Aorta (tissue), 5 donors: ENCODE measurements at regions not wholly inside any gene's neighbourhood (a gene's known extent, or its start where the extent isn't known, plus 50 kb on each side); places are given as distances from the start of the nearest gene placed in this dataset.
"Not testable (repeated sequence)": the region's sequence is repeated elsewhere in the genome, so short reads cannot be mapped to it uniquely, and the experiment has no call there.

Source experiments
- ATAC-seq: fragments of 200-7000 bp; cut with Tn5 transposase; one replicate; pipeline ENCODE4 v1.9.1; 2022; ENCODE audit warnings: moderate library complexity; ENCODE audit not compliant: low FRiP score
- DNase-seq, 2 donors: peaks; one replicate each; pipeline ENCODE4 v3.0.0-alpha.2; 2020
- H3K27ac ChIP-seq, 2 donors: one replicate each; pipeline ENCODE4 v1.5.1; 2013; ENCODE audit warnings: low read length in 2 of 2, mild to moderate bottlenecking in 2 of 2, moderate library complexity in 2 of 2, control low read depth in 1 of 2, inconsistent platforms in 1 of 2, low read depth in 1 of 2
- H3K27me3 ChIP-seq, 2 donors: one replicate each; pipeline ENCODE4 v1.6.1; 2013; ENCODE audit warnings: control low read depth in 1 of 2, low read length in 1 of 2, mild to moderate bottlenecking in 1 of 2, moderate library complexity in 1 of 2; ENCODE audit not compliant: insufficient read depth in 2 of 2, control insufficient read depth in 1 of 2
- H3K36me3 ChIP-seq, 2 donors: one replicate each; pipeline ENCODE4 v1.6.1; 2013; ENCODE audit warnings: control low read depth in 1 of 2, low read length in 1 of 2, mild to moderate bottlenecking in 1 of 2; ENCODE audit not compliant: insufficient read depth in 2 of 2, control insufficient read depth in 1 of 2
- H3K4me1 ChIP-seq, 2 donors: one replicate each; pipeline ENCODE4 v1.6.1; 2013; ENCODE audit warnings: low read length in 2 of 2, control low read depth in 1 of 2, mild to moderate bottlenecking in 1 of 2, moderate library complexity in 1 of 2; ENCODE audit not compliant: insufficient read depth in 2 of 2, control insufficient read depth in 1 of 2
- H3K4me3 ChIP-seq, 2 donors: one replicate each; pipeline ENCODE4 v1.5.1; 2013; ENCODE audit warnings: low read length in 2 of 2, control low read depth in 1 of 2, mild to moderate bottlenecking in 1 of 2
- H3K9me3 ChIP-seq: one replicate; pipeline ENCODE4 v1.6.1; 2013; ENCODE audit warnings: mild to moderate bottlenecking, low read length; ENCODE audit not compliant: control insufficient read depth
- WGBS, 2 donors: extraction: QIAGEN DNeasy Blood & Tissue Kit; methylation state at CpG; one replicate each; pipeline ENCODE4 v1.1.7; 2013; 5-methylcytosine and 5-hydroxymethylcytosine counted together
- intact Hi-C, 2 donors: fragments of 100-400 bp; cut with DNase I; formaldehyde crosslinking; loops; one replicate each; pipeline versions ENCODE4 v1.14.2 to v1.15.0; 2022
- donor health status: healthy with polysubstance abuse.
- donor health status: Bipolar disorder and iron deficiency.
- donor health status: DM: no; HTN: no; CAD: no.
- donor health status: DM: no; HTN: no; CAD: no.
- donor health status: DM: yes; HTN: yes; CAD: no.

DNA sequence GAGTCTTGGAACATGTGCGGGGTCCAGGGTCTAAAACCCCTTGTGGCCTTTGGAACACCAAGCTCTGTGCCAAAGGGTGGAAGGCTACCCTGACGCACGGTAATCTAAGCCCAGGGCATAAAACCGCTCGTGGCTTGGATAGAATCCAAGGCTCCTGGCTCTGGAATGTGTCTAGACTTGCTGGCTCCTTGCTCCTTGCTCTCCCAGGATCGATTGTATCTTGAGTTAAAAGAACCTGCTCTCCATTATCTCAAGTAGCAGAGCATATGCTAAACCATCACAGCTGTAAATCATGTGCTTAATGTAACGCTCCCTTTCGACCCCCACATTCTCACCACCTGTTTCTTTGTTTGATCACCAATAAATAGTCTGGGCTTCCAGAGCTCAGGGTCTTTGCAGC lies 50.3 kb downstream of the TLCD4 start:
- 18 to 23% methylated on average over 7 to 8 of the region's 8 CpGs for WGBS, 2 donors
- H3K27ac ChIP-seq, DNase-seq, H3K4me3 ChIP-seq, ATAC-seq, intact Hi-C loops, H3K36me3 ChIP-seq, H3K27me3 ChIP-seq, H3K9me3 ChIP-seq, H3K4me1 ChIP-seq: not testable (repeated sequence)

DNA sequence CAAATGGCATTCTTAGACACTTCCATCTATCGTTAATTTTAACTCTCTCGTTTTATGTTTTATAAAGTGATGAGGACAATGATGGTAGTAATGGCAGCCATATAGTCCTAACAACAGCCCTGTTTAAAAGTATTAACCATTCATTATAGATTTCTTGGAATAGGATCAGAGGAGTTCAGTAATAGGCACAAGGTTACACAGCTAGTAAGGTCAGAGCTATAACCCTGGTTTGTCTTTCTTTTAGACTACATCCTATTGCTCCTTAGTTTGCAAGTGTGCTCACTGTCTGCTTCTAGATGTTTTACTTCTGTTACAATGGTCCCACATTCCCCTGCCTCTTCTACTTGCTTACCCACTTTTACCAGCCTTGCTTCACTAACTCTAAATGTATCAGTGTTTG lies 50.9 kb downstream of the TLCD4 start:
- no peak for DNase-seq
- Histone ChIP-seq H3K9me3 (peaks cover 2% of the 10 kb centered on the region), H3K4me1 (peaks cover 0 to 2% of the 10 kb centered on the region in 2 donors), H3K36me3 (no peaks in the 10 kb centered on the region), H3K27me3 (no peaks in the 10 kb centered on the region), H3K4me3 (no peak overlapping the region), H3K27ac (no peak overlapping the region)
- WGBS, 2 donors: 96 to 98% methylated on average over 2 of the region's 2 CpGs
- intact Hi-C loops: no loop called here
- ATAC-seq: no peak

DNA sequence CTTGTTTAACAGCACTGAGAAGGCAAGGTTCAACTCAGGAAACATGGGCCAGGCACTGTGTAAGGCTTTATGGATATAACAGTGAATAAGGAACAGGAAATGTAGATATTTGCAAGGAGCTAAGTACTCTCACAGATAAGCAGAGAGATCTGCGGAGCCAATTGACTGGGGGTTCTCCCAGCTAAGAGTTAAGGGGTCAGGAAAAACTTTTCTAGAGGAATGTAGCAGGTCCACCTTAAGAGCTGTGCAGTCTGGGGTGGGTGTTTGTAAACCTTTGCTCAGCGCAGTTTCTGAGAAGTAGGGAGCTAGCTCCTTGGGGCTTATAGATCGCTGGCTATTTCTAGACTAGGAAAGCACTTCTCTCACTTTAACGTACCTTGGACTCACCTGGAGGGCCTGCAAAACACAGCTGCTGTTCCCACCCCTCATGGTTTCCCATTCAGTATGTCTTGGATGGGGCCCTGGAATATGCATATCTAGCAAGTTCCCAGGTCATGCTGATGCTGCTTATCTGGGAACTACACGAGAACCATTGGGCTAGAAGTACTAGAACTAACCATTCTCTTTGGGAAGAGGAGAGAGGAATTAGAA lies 51.7 kb downstream of the TLCD4 start:
- no peaks in the 10 kb centered on the region for H3K27me3 ChIP-seq
- no peaks in the 10 kb centered on the region for H3K36me3 ChIP-seq
- no peaks in the 10 kb centered on the region for H3K9me3 ChIP-seq
- intact Hi-C loops: no loop called here
- ATAC-seq: no peak
- H3K4me1 ChIP-seq: peaks cover 0 to 2% of the 10 kb centered on the region in 2 donors
- WGBS, 2 donors: 75 to 82% methylated on average over 5 of the region's 5 CpGs
- no peak overlapping the region for H3K27ac ChIP-seq
- DNase-seq: no peak
- H3K4me3 ChIP-seq: no peak overlapping the region

DNA sequence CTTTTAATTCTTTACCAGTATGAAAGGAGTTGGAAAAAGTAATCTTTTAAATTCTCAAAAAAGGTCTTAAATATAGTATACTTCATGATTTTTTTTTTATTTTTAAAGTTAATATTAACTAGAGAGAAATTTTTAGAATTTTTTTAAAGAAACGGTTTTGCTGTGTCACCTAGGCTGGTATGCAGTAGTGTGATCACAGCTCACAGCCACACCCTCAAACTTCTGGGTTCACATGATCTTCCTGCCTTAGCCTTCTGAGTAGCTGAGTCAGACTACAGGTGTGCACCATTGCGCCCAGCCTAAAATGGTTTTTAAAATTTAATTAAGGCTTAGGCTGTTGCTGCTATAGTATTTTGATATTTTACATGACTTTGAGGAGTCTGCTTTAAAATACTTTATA lies 52.4 kb downstream of the TLCD4 start:
- no peak for ATAC-seq
- H3K4me1 ChIP-seq: peaks cover 0 to 2% of the 10 kb centered on the region in 2 donors
- H3K4me3 ChIP-seq: no peak overlapping the region
- H3K27me3 ChIP-seq: no peaks in the 10 kb centered on the region
- 51% methylated on average over 2 of the region's 2 CpGs for WGBS, 2 donors
- no peak for DNase-seq
- H3K27ac ChIP-seq: no peak overlapping the region
- intact Hi-C loops: no loop called here
- H3K9me3 ChIP-seq: no peaks in the 10 kb centered on the region
- no peaks in the 10 kb centered on the region for H3K36me3 ChIP-seq

DNA sequence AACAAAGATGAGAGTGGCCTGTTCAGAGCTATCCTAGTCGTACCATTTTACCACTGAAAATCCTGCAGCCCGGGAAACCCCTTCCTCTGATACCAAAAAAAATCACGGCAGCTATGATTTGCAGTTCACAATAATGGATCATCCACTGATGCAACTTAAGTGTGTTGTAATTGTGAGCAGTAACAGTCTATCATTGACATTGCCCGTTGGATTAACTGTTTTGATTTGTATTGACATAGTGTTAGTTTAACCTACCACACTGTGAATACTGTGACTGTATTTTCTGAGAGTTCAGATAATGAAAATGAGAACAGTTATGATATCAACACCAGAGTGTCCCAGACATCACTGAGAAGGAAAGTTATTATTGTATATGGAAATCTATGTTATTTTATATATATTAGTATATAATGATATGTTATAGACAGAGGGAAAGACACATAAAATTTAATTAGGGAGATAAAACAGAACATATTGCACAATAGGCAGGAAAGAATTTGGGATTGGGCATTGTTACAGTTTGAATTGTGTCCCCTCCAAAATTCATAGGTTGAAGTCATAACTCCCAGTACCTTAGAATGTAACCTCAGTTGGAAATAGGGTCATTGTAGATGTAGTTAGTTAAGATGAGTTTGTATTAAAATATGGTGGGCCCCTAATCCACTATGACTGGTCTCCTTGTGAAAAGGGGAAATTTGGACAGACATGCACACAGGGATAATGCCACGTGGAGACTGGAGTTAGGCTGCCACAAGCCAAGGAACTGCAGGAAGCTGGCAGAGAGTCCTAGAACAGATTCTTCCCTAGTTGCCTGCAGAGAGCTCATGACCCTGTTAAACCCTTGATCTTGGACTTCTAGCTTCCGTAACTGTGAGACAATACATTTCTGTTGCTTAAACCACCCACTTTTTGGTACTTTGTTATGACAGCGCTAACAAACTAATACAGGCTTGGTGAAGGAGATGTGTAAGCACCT lies 54.4 kb downstream of the TLCD4 start:
- Histone ChIP-seq H3K27ac (no peak overlapping the region), H3K36me3 (no peaks in the 10 kb centered on the region), H3K4me3 (no peak overlapping the region), H3K4me1 (peaks cover 0 to 2% of the 10 kb centered on the region in 2 donors), H3K9me3 (no peaks in the 10 kb centered on the region), H3K27me3 (no peaks in the 10 kb centered on the region)
- intact Hi-C loops: no loop called here
- DNase-seq: no peak
- no peak for ATAC-seq
- WGBS, 2 donors: 56 to 69% methylated on average over 7 of the region's 7 CpGs

DNA sequence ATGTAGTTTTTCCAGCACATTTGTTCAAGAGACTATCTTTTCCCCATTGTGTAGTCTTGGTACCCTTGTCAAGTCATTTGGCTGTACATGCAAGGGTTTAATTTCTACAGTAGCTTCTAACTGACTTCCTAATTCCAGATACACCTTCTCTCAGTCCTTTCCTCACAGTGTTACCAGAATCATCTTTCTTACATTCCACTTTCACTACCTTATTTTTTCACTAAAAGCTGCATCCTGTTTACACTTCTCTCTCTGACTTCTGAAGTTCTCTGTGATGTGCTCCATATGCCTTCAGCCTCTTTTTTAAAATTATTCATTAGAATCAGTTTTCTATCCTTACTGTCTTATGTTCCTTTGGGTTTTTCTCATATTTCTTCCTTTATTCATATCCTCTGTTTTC lies 57.1 kb upstream of the RWDD3 start:
- no peak for ATAC-seq
- Histone ChIP-seq H3K27me3 (no peaks in the 10 kb centered on the region), H3K36me3 (no peaks in the 10 kb centered on the region), H3K9me3 (no peaks in the 10 kb centered on the region), H3K4me1 (peaks cover 0 to 3% of the 10 kb centered on the region in 2 donors), H3K27ac (no peak overlapping the region), H3K4me3 (no peak overlapping the region)
- intact Hi-C loops: no loop called here
- DNase-seq: no peak

DNA sequence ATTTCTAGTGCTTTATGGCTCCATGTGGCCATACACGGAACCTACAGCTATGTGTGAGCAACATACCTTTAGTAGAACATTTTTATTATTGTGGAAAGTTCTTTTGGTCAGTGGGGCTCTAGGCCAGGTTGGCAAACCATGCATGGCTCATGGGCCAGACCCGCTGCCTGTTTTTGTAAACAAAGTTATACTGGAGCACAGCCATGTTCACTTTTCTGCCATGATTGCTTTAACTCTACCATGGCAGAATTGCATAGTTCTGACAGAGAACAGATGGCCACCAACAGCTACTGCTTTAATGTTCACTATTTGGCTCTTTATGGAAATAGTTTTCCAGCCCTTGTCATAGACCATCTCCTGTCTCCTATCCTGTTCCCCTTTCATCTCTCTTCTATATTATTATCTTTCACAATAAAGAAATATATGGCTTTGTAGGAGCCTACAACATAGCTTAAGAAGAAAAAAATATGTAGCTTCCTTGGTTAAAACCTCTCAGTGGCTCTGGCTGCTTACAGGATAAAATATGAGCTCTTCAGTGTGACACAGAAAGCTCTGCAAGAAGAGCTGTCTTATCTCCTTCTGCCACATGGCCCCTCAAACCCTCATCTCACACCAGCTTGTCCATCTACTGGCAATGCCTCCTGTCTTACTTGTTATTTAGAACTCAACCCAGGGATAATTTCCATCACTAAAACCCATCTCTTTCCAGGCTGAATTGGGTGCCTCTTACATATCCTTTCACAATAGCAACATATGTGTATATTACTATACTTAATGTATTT lies 54.6 kb upstream of the RWDD3 start:
- Histone ChIP-seq H3K4me3 (no peak overlapping the region), H3K4me1 (peaks cover 0 to 2% of the 10 kb centered on the region in 2 donors), H3K36me3 (no peaks in the 10 kb centered on the region), H3K9me3 (no peaks in the 10 kb centered on the region), H3K27ac (no peak overlapping the region), H3K27me3 (no peaks in the 10 kb centered on the region)
- peak; percentile 19 for ATAC-seq
- intact Hi-C loops: no loop called here
- DNase-seq: no peak
- 8 to 11% methylated on average over 2 of the region's 2 CpGs for WGBS, 2 donors

DNA sequence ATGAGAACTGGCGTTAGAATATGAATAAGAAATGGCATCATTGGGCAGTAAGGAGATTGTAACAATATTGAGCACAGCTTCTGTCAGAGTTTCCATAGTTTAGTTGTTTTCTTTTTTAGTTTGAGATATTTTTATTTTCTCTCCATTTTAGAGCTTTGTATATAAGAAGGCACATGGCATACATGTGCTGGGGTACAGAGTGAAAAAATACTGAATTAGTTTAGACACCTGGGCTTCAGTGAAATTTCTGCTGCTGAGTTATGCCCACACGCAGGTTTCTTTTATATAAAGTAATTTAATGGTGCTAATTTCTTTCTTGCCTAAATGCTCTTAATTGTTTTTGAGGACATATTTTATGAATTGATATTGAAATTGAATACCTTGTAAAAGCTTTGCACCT lies 53.6 kb upstream of the RWDD3 start:
- Histone ChIP-seq H3K4me1 (peaks cover 0 to 2% of the 10 kb centered on the region in 2 donors), H3K9me3 (no peaks in the 10 kb centered on the region), H3K4me3 (no peak overlapping the region), H3K27me3 (no peaks in the 10 kb centered on the region), H3K36me3 (peaks cover 2% of the 10 kb centered on the region in 2 donors), H3K27ac (no peak overlapping the region)
- intact Hi-C loops: no loop called here
- DNase-seq (no peak), ATAC-seq (no peak)
- WGBS, 2 donors: 77 to 82% methylated on average over 2 of the region's 2 CpGs
